Epithelial cell of proximal tubule (primary cell): ENCODE measurements at regions not wholly inside any gene's neighbourhood (a gene's known extent, or its start where the extent isn't known, plus 50 kb on each side); places are given as distances from the start of the nearest gene placed in this dataset.

ENCODE experiments used
- DNase-seq: peaks from one replicate; pipeline ENCODE4 v3.0.0-alpha.2; 2011; ENCODE audit warnings: low read depth
- H3K4me3 ChIP-seq: 2 replicates; pipeline ENCODE4 v1.5.1; 2011; ENCODE audit warnings: low read depth, mild to moderate bottlenecking, low read length
- CTCF ChIP-seq: conservative IDR thresholded peaks from 2 replicates; pipeline ENCODE4 v1.5.1; 2012; ENCODE audit warnings: low read depth, mild to moderate bottlenecking, low read length

GRCh38 chr20:16111852-16112412 is 461.3 kb downstream of the KIF16B start:
- no peak for TF ChIP-seq CTCF
- no peak overlapping the region for H3K4me3 ChIP-seq
- DNase-seq, result no peak

- H3K4me3 ChIP-seq, result no peak overlapping the region
- no peak for TF ChIP-seq CTCF
- DNase-seq, result no peak
Observed at GRCh38 chr20:16111172-16111832, 461.9 kb downstream of the KIF16B start.

GRCh38 chr20:16107172-16107870 is 465.9 kb downstream of the KIF16B start:
- H3K4me3 ChIP-seq, result no peak overlapping the region
- TF ChIP-seq CTCF, result no peak
- DNase-seq, result no peak

GRCh38 chr20:16106191-16106849 is 466.9 kb downstream of the KIF16B start:
- DNase-seq, result no peak
- no peak overlapping the region for H3K4me3 ChIP-seq

GRCh38 chr20:16104783-16105182 is 468.5 kb downstream of the KIF16B start:
- H3K4me3 ChIP-seq, result no peak overlapping the region
- DNase-seq, result no peak
- no peak for TF ChIP-seq CTCF

More at GRCh38 chr20:16106191-16106849, 466.9 kb downstream of the KIF16B start:
- TF ChIP-seq CTCF, result no peak
